HCT116 (cell line): ENCODE measurements at regions not wholly inside any gene's neighbourhood (a gene's known extent, or its start where the extent isn't known, plus 50 kb on each side); places are given as distances from the start of the nearest gene placed in this dataset.

Source experiments
- ATAC-seq: fragments of 200-7000 bp; cut with Tn5 transposase; 2 replicates; pipeline ENCODE4 v1.9.1; 2020; ENCODE audit warnings: mild to moderate bottlenecking, moderate library complexity
- BruUV-seq: library from RNA; stranded (reverse); fragments of 400-500 nt; replicated peaks from 2 replicates; lab custom pipeline; 2021; lab: Mats Ljungman, UMichigan
- CTCF ChIA-PET: fragments of 300-600 bp; sonication (Branson Sonifier 250); formaldehyde crosslinking; loops from one replicate; lab custom pipeline; 2021; ENCODE audit warnings: antibody characterized with exemption; lab: Charles Lee
- POLR2A ChIA-PET: fragments of 300-600, 350-600 bp; sonication (Branson Sonifier 250); formaldehyde crosslinking; loops from one replicate; lab custom pipeline; 2021; ENCODE audit warnings: antibody characterized with exemption; lab: Charles Lee
- RAD21 ChIA-PET, 2 experiments: fragments of 300-600 bp; sonication (Branson Sonifier 250); formaldehyde crosslinking; loops; one replicate each; lab custom pipeline; 2023; ENCODE audit warnings: low total read pairs in 2 of 2; ENCODE audit not compliant: uncharacterized antibody in 2 of 2, unreplicated experiment in 2 of 2, low non-redundant PET in 1 of 2; lab: Charles Lee
- DNase-seq: peaks from one replicate; pipeline ENCODE4 v3.0.0-alpha.2; 2010; ENCODE audit warnings: low read depth, low spot score
- H2AFZ ChIP-seq: fragments of 200-600 bp; shearing (Covaris generic), sonication (generic); 2 replicates; pipeline ENCODE4 v1.6.1; 2017; ENCODE audit warnings: low read depth, mixed run types, mixed read lengths, antibody characterized with exemption, low read length; ENCODE audit not compliant: poor library complexity, severe bottlenecking
- H3K27ac ChIP-seq: 2 replicates; pipeline ENCODE4 v1.5.1; 2012; ENCODE audit warnings: low read depth, low read length
- H3K27me3 ChIP-seq: fragments of 200-600 bp; sonication (generic); 2 replicates; pipeline ENCODE4 v1.6.1; 2016; ENCODE audit warnings: mixed run types, low read length, mixed read lengths; ENCODE audit not compliant: insufficient read depth
- H3K36me3 ChIP-seq, 2 experiments: fragments of 200-500 bp in 1 of 2; fragments of 200-600 bp in 1 of 2; sonication (Bioruptor generic) in 1 of 2; sonication (generic) in 1 of 2; 2 replicates each; pipeline versions ENCODE4 v1.5.1 to v1.6.1; 2014 to 2016; ENCODE audit warnings: low read length in 2 of 2, inconsistent platforms in 1 of 2, mixed read lengths in 1 of 2, mixed run types in 1 of 2; ENCODE audit not compliant: insufficient read depth in 2 of 2, control insufficient read depth in 1 of 2
- H3K4me1 ChIP-seq, 2 experiments: fragments of 200-600 bp in 1 of 2; sonication (generic) in 1 of 2; 2 replicates each; pipeline versions ENCODE4 v1.5.1 to v1.6.1; 2012 to 2017; ENCODE audit warnings: low read length in 2 of 2, inconsistent platforms in 1 of 2, mild to moderate bottlenecking in 1 of 2, mixed read lengths in 1 of 2, mixed run types in 1 of 2, moderate library complexity in 1 of 2; ENCODE audit not compliant: insufficient read depth in 2 of 2, control insufficient read depth in 1 of 2
- H3K4me2 ChIP-seq: fragments of 200-600 bp; sonication (generic); 2 replicates; pipeline ENCODE4 v1.6.1; 2017; ENCODE audit warnings: mixed run types, low read length, mixed read lengths
- H3K4me3 ChIP-seq, 2 experiments: fragments of 200-600 bp in 1 of 2; sonication (generic) in 1 of 2; replicated peaks in 1 of 2; 2 replicates each; pipeline ENCODE4 v1.5.1; 2011 to 2016; ENCODE audit warnings: low read length in 2 of 2, control low read depth in 1 of 2, low read depth in 1 of 2, mild to moderate bottlenecking in 1 of 2, mixed read lengths in 1 of 2, mixed run types in 1 of 2
- H3K79me2 ChIP-seq: fragments of 200-600 bp; sonication (generic); 2 replicates; pipeline ENCODE4 v1.6.1; 2017; ENCODE audit warnings: mild to moderate bottlenecking, mixed run types, low read length, moderate library complexity, mixed read lengths; ENCODE audit not compliant: insufficient read depth
- H3K9ac ChIP-seq: fragments of 200-600 bp; sonication (generic); 2 replicates; pipeline ENCODE4 v1.6.1; 2016; ENCODE audit warnings: low read length, mixed read lengths
- H3K9me2 ChIP-seq: fragments of 200-600 bp; sonication (generic), shearing (Covaris generic); 2 replicates; pipeline ENCODE4 v1.6.1; 2017; ENCODE audit warnings: mixed run types, mild to moderate bottlenecking, moderate library complexity; ENCODE audit not compliant: insufficient read depth
- H3K9me3 ChIP-seq, 2 experiments: fragments of 200-500 bp in 1 of 2; fragments of 200-600 bp in 1 of 2; sonication (Bioruptor generic) in 1 of 2; sonication (generic) in 1 of 2; 2 replicates each; pipeline ENCODE4 v1.6.1; 2014 to 2017; ENCODE audit warnings: low read length in 2 of 2, mixed read lengths in 2 of 2, inconsistent platforms in 1 of 2, low read depth in 1 of 2, mild to moderate bottlenecking in 1 of 2, mixed run types in 1 of 2, moderate library complexity in 1 of 2; ENCODE audit not compliant: control insufficient read depth in 1 of 2, insufficient read depth in 1 of 2
- H4K20me1 ChIP-seq: fragments of 200-600 bp; sonication (generic), shearing (Covaris generic); 2 replicates; pipeline ENCODE4 v1.6.1; 2017; ENCODE audit warnings: mixed run types, mild to moderate bottlenecking, moderate library complexity; ENCODE audit not compliant: insufficient read depth
- POLR2AphosphoS5 ChIP-seq: IDR thresholded peaks from 2 replicates; pipeline ENCODE4 v1.6.1; 2011; ENCODE audit warnings: mild to moderate bottlenecking, low read depth, low read length, moderate library complexity
- RAD21 ChIP-seq: IDR thresholded peaks from 2 replicates; pipeline ENCODE4 v1.6.1; 2012; ENCODE audit warnings: low read depth, mild to moderate bottlenecking
- TCF7L2 ChIP-seq: IDR thresholded peaks from 2 replicates; pipeline ENCODE4 v1.7.0; 2011; ENCODE audit warnings: borderline replicate concordance, inconsistent platforms; ENCODE audit not compliant: insufficient read depth, insufficient read length; ENCODE audit errors: extremely low read depth
- intact Hi-C: fragments of 100-400 bp; cut with micrococcal nuclease; formaldehyde crosslinking; loops from 2 replicates; pipeline ENCODE4 v1.10.0; 2022
- TF ChIP-seq, protein P1 (sequence below), 3 experiments: fragments of 200-600 bp in 1 of 3; sonication (generic) in 1 of 3; IDR thresholded peaks in 2 of 3; conservative IDR thresholded peaks in 1 of 3; 2 replicates each; pipeline ENCODE4 v1.5.1; 2012 to 2017; ENCODE audit warnings: low read depth in 2 of 3, low read length in 2 of 3, antibody characterized with exemption in 1 of 3, borderline replicate concordance in 1 of 3, control low read depth in 1 of 3, mild to moderate bottlenecking in 1 of 3, mixed read lengths in 1 of 3, mixed run types in 1 of 3, moderate library complexity in 1 of 3; ENCODE audit not compliant: insufficient read depth in 1 of 3

DNA sequence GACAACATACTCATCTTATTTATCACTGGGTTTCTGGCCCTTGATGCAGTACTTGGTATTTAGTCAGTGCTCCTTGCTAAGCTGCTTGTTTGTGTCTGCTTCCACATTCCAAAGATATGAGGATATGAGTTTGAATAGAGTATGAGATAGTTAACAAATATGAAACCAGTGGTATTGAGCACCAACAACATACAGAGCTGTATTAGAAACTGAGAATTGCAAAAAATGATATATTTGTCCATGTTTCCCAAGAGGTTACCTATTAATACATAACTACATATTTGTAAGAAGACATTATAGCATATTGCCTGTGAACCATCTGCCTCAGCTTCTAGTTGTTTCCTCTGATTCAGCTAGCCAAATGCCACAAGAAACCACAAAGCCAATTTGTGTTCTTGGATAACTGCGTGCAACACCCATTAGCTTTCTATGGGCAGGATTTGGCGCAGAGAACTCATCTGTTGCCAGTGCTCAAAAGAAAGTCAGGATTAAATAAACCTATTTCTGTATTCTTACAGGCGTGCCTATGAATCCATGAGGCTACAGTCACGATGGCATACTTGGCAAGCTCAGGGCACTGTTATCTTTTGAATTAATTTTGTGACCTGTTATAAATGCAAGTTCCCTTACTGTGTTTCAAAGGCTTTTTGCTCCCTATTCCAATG, 194.4 kb downstream of the MAP2K6 start (continued):
- TF ChIP-seq TCF7L2 (no peak), RAD21 (no peak)
- TF ChIP-seq, protein P1, sequence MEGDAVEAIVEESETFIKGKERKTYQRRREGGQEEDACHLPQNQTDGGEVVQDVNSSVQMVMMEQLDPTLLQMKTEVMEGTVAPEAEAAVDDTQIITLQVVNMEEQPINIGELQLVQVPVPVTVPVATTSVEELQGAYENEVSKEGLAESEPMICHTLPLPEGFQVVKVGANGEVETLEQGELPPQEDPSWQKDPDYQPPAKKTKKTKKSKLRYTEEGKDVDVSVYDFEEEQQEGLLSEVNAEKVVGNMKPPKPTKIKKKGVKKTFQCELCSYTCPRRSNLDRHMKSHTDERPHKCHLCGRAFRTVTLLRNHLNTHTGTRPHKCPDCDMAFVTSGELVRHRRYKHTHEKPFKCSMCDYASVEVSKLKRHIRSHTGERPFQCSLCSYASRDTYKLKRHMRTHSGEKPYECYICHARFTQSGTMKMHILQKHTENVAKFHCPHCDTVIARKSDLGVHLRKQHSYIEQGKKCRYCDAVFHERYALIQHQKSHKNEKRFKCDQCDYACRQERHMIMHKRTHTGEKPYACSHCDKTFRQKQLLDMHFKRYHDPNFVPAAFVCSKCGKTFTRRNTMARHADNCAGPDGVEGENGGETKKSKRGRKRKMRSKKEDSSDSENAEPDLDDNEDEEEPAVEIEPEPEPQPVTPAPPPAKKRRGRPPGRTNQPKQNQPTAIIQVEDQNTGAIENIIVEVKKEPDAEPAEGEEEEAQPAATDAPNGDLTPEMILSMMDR (IDR thresholded peaks at IDR 0.05 in 2 of 3, conservative IDR thresholded peaks at IDR 0.05 in 1 of 3; ENCODE audit: borderline replicate concordance in 1 of 3, insufficient read depth in 1 of 3, low read depth in 2 of 3, low read length in 2 of 3) = no peak

DNA sequence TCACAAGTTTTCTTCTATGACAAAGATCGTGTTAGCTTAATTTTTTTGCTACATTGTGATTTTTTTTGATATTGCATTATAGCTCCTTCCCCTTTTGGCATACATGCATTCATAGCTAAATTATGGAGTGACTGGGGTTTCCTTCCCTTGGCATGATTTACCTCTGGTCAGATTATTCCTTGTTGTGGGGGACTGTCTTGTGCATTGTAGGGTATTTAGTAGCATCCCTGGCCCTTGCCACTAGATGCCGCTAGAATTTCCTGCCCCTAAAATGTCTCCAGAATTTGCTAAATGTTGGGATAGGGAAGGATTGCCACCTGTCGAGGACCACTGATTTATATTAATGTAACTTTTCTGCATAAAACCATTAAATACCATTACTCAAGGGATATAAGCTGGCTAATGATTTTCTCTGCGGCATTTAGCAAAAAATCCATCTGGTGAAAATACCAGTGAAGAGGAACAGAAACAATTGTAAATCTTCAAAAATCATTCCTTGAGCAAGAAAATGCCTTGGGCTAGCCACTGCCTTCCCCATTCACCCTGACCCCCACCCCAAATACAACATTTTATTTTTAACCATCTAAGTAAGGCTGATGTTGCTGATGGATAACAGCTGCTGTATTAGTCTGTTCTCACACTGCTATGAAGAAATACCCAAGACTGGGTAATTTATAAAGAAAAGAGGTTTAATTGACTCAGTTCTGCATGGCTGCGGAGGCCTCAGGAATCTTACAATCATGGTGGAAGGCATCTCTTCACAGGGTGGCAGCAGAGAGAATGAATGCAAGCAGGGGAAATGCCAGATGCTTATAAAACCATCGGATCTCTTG, 195.2 kb downstream of the MAP2K6 start:
- no peak overlapping the region for H3K4me3 ChIP-seq
- H4K20me1 ChIP-seq = no peaks in the 10 kb centered on the region
- no TSS peak for BruUV-seq
- H3K4me1 ChIP-seq = peaks cover 8 to 10% of the 10 kb centered on the region in 2 experiments; a peak in 3 of 4 replicates
- intact Hi-C loops = loop anchor here (2.0 to 5.0 kb wide), 3 partner anchors 535 to 1013 kb away; no protein-coding TSS in a partner anchor
- ATAC-seq = peak; percentile 81
- CTCF ChIA-PET = interaction anchor here (0.8 to 3.9 kb wide), 8 partner anchors 10 to 944 kb away, joined by 3 to 51 read pairs (median 4); no protein-coding TSS in a partner anchor
- TF ChIP-seq, protein P1 (IDR thresholded peaks at IDR 0.05 in 2 of 3, conservative IDR thresholded peaks at IDR 0.05 in 1 of 3; ENCODE audit: borderline replicate concordance in 1 of 3, insufficient read depth in 1 of 3, low read depth in 2 of 3, low read length in 2 of 3) = peak; percentile 56 to 93 (median 91); a peak in 5 of 6 replicates
- TF ChIP-seq RAD21 (peak; percentile 49), POLR2AphosphoS5 (no peak)
- TF ChIP-seq, all 23 proteins: peak for 2
- DNase-seq = peak; percentile 24
- Histone ChIP-seq H3K9me3 (no peaks in the 10 kb centered on the region), H3K36me3 (no peaks in the 10 kb centered on the region), H3K79me2 (no peaks in the 10 kb centered on the region), H3K9me2 (no peaks in the 10 kb centered on the region), H3K27ac (no peak overlapping the region), H3K4me2 (no peak overlapping the region), H3K9ac (no peak overlapping the region), H2AFZ (peak overlapping the region; percentile 5), H3K27me3 (no peaks in the 10 kb centered on the region)
- ChIA-PET RAD21 (interaction anchor here in 1 of 2 experiments (0.6 kb wide), 1 partner anchor 294 kb away, joined by 3 read pairs; no protein-coding TSS in a partner anchor), POLR2A (no interaction called here)
